GM12874 (cell line): ENCODE measurements at regions not wholly inside any gene's neighbourhood (a gene's known extent, or its start where the extent isn't known, plus 50 kb on each side); places are given as distances from the start of the nearest gene placed in this dataset.

ENCODE experiments used
- TF ChIP-seq, protein P1 (sequence below): IDR thresholded peaks from 2 replicates; pipeline ENCODE4 v1.5.1; 2011; ENCODE audit warnings: low read depth, mild to moderate bottlenecking, control low read depth, low read length, moderate library complexity; ENCODE audit not compliant: insufficient read depth

DNA sequence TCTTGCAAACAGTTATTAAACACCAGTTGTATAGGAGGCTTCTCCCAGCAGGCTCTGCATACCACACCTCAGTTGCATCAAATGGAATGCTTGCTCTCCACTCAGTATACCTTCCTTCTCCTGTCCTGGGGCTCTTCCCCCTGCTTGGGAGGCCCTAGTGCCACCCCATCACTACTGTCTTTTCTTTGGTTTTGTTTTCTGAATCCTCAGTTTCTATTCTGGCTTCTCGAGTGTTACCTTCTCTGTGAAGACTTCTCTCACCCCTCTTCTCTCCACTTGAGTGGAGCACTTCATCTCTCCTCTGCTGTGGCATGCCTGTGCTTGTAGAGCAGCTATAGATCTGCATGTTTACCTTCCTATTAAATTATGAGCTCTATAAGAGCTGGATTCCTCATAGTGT lies 75.7 kb upstream of the TPRG1 start:
- TF ChIP-seq, protein P1, sequence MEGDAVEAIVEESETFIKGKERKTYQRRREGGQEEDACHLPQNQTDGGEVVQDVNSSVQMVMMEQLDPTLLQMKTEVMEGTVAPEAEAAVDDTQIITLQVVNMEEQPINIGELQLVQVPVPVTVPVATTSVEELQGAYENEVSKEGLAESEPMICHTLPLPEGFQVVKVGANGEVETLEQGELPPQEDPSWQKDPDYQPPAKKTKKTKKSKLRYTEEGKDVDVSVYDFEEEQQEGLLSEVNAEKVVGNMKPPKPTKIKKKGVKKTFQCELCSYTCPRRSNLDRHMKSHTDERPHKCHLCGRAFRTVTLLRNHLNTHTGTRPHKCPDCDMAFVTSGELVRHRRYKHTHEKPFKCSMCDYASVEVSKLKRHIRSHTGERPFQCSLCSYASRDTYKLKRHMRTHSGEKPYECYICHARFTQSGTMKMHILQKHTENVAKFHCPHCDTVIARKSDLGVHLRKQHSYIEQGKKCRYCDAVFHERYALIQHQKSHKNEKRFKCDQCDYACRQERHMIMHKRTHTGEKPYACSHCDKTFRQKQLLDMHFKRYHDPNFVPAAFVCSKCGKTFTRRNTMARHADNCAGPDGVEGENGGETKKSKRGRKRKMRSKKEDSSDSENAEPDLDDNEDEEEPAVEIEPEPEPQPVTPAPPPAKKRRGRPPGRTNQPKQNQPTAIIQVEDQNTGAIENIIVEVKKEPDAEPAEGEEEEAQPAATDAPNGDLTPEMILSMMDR: no peak

DNA sequence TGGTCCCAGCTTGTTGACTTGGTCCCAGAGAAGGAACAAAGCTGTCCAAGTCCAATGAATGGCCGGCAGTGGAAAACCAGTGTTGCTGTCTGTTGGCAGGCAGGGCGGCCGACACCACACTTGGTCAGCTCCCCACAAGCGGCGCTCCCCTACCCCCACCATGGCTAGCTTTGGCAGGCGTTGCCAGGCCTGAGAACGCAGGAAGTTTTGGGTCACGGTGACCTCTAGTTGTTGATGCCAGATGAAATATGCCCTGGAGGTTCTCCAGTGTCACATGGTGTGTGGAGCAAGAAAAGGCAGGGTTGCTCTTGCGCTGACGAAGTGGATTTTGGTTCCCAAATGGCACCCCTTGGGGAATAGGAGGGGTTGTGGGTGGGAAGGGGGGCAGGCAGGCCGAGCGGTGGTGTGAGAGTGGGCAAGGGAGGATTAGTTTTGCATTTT lies 72.7 kb upstream of the TPRG1 start:
- TF ChIP-seq, protein P1: no peak

DNA sequence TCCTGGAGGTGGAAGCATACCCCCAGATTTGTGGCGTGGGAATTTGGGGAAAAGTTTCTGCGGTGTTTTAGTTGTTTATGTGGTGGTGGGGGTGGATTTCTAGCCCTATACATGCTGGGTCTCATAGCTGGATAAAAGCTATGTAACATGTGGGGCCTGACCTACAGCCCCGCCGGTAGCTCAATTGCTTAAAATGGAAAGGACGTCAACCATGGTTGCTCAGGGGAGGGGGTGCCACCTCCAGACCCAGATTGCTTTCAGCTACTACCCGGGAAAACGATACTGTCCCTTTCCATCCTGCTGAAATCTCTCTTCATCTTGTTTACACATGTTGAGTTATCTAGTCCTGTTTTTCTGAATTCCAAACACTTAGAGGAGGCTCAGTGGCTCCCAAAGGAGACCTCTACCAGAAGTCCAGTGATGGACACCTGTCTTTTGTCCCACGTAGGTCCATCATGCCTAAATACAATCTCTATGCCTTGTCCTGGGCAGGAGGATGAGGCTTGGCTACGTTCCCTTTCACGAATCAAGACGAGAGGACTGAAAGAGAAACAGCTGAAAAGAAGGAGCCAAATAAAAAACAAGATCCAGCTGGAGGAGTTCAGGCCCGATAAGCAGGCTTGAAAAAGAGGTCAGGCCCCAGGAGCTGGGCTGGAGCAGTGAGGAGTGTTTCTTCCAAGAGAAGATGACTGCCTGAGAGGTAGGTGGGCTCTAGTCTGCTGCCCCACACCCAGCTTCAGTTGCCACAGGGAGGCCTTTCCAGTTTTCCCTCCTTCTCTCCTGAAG lies 72.1 kb upstream of the TPRG1 start:
- TF ChIP-seq, protein P1: no peak

DNA sequence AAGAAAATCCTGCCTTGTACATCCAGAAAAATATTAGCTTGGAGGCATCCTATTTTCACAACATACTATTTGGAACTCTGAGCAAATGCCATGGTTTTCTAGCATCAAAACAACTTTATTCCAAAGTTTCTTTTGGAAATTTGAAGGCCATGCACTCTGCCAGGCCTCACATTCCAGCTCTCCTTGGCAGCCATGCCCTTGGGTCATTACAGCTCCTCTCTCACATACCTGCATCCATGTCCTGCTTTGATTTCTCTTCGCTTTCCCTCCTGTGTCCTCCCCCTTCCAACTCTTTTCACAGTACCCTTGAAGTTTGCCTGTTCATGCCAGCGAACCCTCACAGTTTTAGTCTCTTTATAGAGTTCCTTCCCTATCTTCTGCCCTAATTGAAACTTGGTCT lies 70.9 kb upstream of the TPRG1 start:
- TF ChIP-seq, protein P1: no peak

DNA sequence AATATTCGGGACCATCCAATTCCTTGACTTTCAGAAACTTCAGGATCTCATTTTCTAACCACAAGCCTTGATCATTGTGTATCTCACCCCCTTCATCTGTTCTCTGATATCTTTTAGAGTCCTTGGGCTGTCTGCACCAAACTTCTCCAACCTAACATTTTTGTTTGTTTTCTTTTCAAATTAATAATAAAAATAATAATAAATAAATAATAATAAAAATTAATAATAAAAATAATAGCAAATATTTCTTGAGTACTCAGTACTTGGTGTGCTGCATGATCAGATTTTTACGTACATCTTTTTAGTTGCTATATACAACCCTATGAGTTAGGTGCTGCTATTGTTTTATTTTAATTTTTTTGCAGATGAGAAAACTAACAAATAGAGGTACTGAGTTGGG lies 70.2 kb upstream of the TPRG1 start:
- TF ChIP-seq, protein P1: no peak

DNA sequence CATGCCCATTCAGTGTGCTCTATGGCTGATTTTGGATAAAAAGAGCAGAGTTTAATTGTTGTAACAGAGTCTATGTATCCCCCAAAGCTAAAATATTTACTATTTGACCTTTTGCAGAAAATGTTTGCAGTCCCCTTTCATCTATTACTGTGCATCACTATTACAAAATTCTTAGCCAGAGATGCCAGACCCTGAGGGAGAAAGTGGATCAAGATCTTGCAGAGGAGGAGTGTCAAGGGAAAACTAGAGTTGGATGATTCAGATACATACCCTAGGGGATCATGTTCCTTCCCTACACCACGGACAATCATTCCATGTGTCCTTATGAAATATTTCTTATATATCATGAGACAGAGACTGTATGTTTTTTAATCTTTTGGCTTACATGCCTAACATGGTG lies 68.6 kb upstream of the TPRG1 start:
- TF ChIP-seq, protein P1: no peak

DNA sequence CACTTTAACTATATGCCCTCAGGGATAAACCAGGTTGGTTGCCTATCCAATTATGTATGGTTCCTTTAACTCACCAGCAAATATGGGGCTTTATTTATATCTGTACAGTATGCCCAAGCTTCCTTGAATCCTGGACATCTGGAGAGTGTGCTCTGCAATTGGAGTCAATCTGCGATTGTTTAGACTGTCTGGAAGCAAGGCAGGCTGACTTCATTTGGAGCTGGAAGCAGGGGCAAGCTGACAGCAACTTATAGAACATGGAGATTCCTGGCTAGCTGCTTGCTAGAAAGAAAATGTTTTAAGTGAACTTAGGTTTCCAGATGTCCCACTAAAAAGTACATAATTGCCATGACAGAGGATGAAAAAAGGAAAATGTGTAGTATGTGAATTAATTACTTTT lies 63.7 kb upstream of the TPRG1 start:
- TF ChIP-seq, protein P1: no peak

DNA sequence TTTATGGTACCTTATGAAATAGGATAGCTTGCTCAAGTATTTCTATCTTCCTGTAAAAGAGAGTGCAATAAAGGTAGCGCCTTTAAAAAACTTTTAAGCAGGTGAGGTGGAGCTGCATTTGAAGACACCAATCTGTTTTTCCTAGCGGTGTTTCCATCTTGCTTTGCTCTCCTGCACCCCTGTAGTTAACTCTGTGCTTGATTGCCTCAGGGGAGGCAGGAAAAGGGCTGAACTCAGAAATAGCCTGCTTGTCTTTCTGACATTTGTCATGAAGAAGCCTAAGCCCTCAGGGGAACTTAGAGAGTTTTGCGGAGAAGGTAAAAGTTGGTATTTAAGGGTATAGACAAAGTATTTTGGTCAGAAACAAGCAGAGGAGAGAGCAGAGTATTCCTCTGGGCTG lies 63.0 kb upstream of the TPRG1 start:
- TF ChIP-seq, protein P1: no peak
